DMS53 (cell line): ENCODE measurements at regions not wholly inside any gene's neighbourhood (a gene's known extent, or its start where the extent isn't known, plus 50 kb on each side); places are given as distances from the start of the nearest gene placed in this dataset.

ENCODE experiments used
- DNase-seq: peaks from one replicate; lab custom pipeline; 2025; lab: John Stamatoyannopoulos, UW

GRCh38 chr11:97751952-97752351, 1268.8 kb upstream of the CNTN5 start:
- peak; percentile 78 for DNase-seq

- DNase-seq = no peak
Observed at GRCh38 chr11:97754976-97755375, 1265.8 kb upstream of the CNTN5 start.

GRCh38 chr11:97756571-97757335, 1264.0 kb upstream of the CNTN5 start:
- no peak for DNase-seq

DNA sequence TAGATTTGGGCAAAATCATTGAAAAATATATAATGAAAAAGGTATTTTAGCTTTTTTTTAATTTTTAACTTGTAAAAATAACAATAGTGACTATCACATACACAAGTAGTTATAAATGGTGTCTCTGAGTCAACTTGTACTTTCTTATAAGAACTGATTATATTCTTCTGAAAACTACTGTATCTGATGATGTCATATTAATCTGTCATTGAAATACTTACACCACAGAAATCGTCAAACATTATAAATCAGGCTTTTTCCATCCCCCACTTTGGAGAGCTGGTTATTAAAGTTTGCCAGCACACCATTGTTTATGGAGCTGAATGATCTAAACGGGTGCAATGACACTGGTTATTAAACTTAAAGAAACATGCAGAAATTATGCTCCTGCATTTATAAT, 1259.6 kb upstream of the CNTN5 start:
- DNase-seq = no peak

GRCh38 chr11:97764193-97764592, 1256.6 kb upstream of the CNTN5 start:
- DNase-seq = no peak

DNA sequence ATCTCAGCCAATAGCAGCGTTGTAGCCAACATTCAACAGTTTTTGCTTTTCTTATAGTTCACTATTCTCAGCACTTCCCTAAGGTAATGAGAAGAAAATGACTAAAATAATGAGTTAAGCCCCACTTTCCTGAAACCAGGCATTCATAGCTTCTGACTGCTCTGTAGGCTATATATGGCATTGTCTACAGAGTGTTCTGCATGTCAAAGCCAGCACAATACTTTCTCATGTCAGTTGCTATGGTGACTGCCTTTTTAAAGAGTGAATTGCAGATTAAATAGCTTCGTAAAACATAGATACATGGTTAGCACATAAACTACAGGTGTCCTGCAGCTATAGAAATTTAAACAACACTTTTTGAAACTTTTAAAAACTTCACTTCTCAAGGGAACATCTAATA, 1256.1 kb upstream of the CNTN5 start:
- DNase-seq = no peak

- no peak for DNase-seq
Observed at GRCh38 chr11:97770570-97770969, 1250.2 kb upstream of the CNTN5 start.

GRCh38 chr11:97772705-97773104, 1248.0 kb upstream of the CNTN5 start:
- DNase-seq = no peak

DNA sequence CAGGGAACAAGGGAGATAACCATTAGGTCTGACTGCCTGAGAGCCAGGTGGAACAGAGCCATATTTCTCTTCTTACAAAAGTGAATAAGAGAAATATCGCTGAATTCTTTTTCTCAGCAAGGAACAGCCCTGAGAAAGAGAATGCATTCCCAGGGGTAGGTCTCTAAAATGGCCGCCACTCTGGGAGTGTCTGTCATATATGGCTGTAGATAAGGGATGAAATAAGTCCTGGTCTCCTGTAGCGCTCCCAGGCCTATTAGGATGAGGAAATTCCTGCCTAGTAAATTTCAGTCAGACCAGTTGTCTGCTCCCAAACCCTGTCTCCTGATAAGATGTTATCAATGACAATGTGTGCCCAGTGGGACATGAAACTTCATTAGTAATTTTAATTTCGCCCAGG, 1236.4 kb upstream of the CNTN5 start:
- DNase-seq = peak; percentile 20

GRCh38 chr11:97786961-97787360, 1233.8 kb upstream of the CNTN5 start:
- no peak for DNase-seq

- no peak for DNase-seq
Observed at GRCh38 chr11:97794876-97795275, 1225.9 kb upstream of the CNTN5 start.

- DNase-seq = no peak
Observed at GRCh38 chr11:97800891-97801290, 1219.9 kb upstream of the CNTN5 start.

DNA sequence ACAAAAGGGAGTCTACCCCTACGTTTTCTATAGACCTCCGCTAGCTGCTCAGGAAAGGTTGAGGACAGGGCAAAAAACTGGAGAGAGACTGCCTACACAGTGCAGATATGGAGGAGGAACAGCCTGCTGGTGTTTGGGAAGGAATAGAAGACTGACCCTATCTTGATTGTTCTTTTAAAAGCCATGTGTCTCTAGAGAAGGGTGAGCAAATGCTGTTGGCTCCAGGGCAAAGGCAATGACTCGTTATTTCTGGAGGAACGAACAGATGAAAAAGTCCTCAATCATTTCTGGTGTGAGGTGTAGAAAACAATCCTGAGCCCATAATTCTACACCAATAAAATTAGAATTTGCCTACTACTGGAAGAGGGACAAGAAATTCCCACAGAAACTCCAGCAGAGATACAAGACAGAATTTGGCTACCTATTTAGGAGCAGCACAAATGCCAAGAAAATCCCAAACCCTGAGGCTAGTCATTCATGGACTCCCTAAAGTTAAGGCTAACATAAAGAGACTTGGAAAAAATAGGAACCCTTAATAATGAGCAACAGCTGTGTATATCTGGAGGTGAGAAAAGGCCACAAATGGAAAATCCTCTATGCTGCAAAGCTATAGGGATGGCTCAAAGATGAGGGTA, 1206.3 kb upstream of the CNTN5 start:
- no peak for DNase-seq

DNA sequence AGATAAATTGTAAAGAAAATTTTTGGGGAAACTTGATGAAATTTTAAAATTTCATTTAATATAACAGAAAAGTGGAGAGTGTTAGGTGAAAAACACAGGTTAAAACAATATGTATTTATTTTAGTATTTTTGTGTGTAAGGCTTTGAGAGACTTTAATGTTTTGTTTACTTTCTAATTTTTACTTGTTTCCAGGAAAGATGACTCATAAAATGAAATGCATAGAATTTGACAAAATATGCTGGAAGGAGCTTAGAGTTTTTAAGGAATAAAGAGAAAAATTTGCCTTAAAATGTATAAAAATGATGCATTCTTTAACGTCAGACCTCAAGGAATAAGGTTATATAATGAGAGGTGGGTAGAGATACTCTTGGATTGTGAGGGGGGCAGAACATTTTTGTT, 1205.1 kb upstream of the CNTN5 start:
- no peak for DNase-seq

DNA sequence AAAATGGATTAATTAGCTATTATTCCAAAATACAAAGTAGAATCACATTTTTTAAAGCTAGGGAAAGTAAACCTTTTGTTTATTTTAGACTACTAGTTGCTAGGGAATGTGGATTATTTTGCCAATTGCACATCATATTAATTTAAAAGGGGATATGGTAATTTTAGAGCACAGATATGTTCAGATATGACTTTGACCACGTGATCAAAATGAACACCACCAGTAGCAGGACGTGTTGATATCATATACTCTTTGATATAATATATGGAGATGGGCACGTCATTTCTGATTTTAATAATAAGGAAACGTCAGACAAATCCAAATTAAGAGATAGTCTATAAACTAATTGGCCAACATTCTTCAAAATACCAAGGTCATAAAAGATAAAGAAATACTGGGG, 1188.3 kb upstream of the CNTN5 start:
- no peak for DNase-seq

DNA sequence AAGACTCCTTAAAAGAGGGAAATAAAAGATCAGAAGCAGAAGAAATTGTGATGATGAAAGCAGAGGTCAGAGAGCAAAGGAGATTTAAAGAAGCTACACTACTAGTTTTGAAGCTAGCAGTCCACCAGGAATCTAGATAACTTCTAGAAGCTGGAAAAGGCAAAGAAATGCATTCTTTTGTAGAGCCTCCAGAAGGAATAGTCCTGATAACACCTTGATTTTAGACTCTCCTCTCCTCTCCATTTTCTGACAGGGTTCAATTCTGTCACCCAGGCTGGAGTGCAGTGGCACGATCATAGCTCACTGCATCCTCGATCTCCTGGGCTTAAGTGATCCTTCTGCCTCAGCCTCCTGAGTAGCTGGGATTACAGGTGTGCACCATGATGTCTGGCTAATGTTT, 1187.3 kb upstream of the CNTN5 start:
- DNase-seq = no peak

DNA sequence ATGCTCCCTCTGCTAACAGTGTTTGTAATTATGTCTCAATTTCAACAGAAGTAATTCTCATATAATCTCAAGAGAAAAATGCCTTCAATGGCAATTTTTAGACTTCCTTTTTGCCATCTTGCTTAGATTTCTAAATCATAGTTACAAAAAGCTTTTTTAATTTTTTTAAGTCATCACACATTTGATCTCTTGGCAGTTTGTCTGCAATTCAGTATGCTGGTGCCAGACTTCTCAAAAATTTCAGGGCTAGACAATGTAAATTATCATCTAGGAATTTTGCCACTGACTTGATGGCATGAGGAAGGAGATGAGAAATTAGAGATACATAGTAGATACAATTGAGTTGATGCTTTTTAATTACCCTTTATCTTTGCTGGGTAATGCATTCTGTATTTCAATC, 1176.7 kb upstream of the CNTN5 start:
- DNase-seq = no peak

DNA sequence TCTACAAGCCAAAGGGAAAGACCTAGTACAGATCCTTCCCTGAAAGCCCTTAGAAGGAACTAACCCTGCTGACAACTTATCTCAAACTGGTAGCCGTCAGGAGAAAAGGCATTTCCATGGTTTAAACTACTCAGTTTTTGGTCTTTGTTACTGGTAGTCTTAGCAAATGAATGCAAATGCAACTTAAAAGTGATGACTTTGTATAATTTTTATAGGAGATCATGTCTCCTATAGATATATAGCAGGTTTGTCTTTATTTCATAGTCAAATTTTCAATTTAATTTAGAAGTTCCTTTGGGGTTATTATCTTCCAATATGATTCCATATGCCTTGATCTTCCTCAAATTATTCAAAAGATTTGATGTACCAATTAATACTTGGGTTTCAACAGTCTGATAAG, 1173.0 kb upstream of the CNTN5 start:
- DNase-seq = no peak

DNA sequence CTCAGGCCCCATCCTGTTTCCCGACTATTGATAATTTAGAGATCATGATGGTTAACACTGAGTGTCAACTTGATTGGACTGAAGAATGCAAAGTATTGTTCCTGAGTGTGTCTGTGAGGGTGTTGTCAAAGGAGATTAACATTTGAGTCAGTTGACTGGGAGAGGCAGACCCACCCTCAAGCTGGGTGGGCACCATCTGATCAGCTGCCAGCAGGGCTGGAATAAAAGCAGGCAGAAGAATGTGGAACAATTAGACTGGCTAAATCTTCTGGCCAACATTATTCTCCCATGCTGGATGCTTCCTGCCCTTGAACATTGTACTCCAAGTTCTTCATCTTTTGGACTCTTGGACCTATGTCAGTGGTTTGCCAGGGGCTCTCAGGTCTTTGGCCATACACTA, 1170.0 kb upstream of the CNTN5 start:
- no peak for DNase-seq

DNA sequence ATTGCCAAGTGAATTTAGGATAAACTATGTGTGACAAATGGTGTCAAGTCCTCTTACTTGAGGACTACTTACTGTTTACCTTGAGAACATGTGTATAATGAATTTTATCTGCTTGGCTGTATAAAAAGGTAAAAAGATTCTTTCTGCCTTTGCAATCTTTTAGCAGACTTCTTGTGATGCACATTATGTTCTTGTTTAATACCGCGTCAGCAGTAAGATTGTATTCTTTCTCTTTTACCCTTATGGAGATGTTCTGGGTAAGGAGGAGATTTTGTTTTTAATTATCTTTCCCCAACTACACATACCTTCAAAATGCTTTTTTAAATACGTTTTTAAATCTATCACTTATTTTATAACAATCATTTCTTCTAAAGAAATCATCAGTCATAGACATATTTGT, 1166.4 kb upstream of the CNTN5 start:
- DNase-seq = no peak

- DNase-seq = no peak
Observed at GRCh38 chr11:97854877-97855276, 1165.9 kb upstream of the CNTN5 start.

- DNase-seq = no peak
Observed at GRCh38 chr11:97856666-97857065, 1164.1 kb upstream of the CNTN5 start.

DNA sequence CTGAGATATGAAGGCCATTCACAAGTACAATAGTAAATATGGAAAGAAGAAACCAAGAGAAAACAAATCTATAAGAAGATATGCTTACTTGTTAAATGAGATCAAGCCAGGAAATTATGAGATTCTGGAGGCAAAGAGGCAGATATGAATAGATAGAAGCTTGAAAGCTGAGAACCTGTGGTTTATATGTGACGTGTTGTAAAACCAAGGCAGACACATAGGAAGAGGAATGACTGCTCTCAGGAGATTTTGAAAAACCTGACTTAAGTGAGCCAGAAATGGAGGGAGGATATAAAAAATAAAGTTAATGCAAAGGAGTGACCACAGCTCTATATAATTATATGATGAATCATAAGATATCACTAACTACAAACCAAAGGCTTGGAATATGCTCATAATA, 1160.5 kb upstream of the CNTN5 start:
- no peak for DNase-seq

DNA sequence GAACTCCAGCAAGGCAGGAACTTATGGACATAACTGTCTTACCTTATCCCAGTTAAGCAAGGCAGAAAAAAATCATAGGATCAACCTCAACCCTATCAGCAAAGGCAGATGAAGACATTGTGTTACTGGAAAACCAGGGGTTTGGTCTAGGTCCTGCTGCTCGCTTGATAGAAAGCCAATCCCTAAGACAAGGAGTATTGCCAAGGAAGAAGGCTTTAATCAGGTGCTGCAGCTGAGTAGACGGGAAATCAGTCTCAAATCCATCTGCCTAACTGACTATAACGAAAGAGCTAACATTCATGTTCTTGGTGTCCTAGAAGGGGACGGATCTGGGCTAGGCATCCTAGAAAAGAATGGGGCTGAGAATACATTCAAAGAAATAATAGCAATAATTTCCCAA, 1158.7 kb upstream of the CNTN5 start:
- DNase-seq = no peak
